ENCODE measurements at regions not wholly inside any gene's neighbourhood (a gene's known extent, or its start where the extent isn't known, plus 50 kb on each side); places are given as distances from the start of the nearest gene placed in this dataset.

DNA sequence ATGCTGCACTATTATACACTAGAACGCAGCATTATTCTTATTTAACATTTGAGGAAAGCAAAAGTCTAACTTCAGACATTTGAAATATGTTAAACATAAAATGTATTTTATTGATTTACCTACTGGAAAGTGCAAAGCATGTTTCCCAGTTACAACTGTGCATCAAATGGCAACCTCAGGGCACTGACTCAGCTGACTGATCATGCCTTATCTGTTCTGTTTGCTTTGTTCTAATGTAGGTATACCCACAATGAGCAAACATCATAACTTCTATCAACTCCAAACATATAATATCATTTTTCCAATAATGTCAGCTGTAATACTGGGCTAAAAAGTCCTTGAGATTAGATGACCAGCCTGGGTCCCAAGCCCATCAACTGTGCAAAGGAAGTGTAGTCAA, 431.0 kb downstream of the FOXG1 start:
- Histone ChIP-seq H3K9ac (replicated peaks in 1 of 4; ENCODE audit: extremely low read depth in 1 of 4, low read depth in 3 of 4, low read length in 3 of 4) (no peak overlapping the region), H3K9me3 (ENCODE audit: insufficient read depth in 2 of 2, low read depth in 1 of 2, low read length in 1 of 2) (no peaks in the 10 kb centered on the region), H2BK5ac (ENCODE audit: low read depth, low read length) (no peak overlapping the region), H3K4me2 (ENCODE audit: insufficient read depth in 1 of 2, low read depth in 2 of 2, low read length in 2 of 2) (no peak overlapping the region), H4K5ac (ENCODE audit: insufficient read length, low read depth, low read length) (no peak overlapping the region), H3K27ac (ENCODE audit: low read depth, low read length) (no peak overlapping the region), H3K18ac (ENCODE audit: extremely low read depth, low read length) (no peak overlapping the region), H3K23ac (ENCODE audit: insufficient read length) (no peak overlapping the region), H3K27me3 (replicated peaks in 1 of 4; ENCODE audit: control insufficient read depth in 3 of 4, extremely low read depth in 1 of 4, insufficient read depth in 3 of 4, low read length in 3 of 4) (peaks cover 0 to 1% (median 0%) of the 10 kb centered on the region in 4 experiments; a peak in 1 of 7 replicates), H3K4me1 (replicated peaks in 1 of 4; ENCODE audit: control insufficient read depth in 3 of 4, insufficient read depth in 4 of 4, low read length in 3 of 4) (no peaks in the 10 kb centered on the region), H3K23me2 (ENCODE audit: low read depth, low read length) (no peaks in the 10 kb centered on the region), H2BK12ac (ENCODE audit: low read depth, low read length) (no peak overlapping the region), H3K4ac (replicated peaks; ENCODE audit: insufficient read length, low read depth, low read length) (no peak overlapping the region), H4K91ac (replicated peaks; ENCODE audit: insufficient read length, low read length) (no peak overlapping the region), H2AFZ (ENCODE audit: low read length) (no peak overlapping the region), H2BK15ac (ENCODE audit: low read length) (no peak overlapping the region), H3K79me1 (ENCODE audit: low read depth, low read length) (no peaks in the 10 kb centered on the region), H4K8ac (ENCODE audit: extremely low read depth, insufficient read depth, low read length) (no peak overlapping the region), H2BK20ac (ENCODE audit: low read length) (no peak overlapping the region), H3K14ac (ENCODE audit: insufficient read length) (no peak overlapping the region), H3K36me3 (ENCODE audit: control insufficient read depth in 2 of 4, insufficient read depth in 4 of 4, low read length in 3 of 4) (no peaks in the 10 kb centered on the region), H3K79me2 (ENCODE audit: control insufficient read depth in 1 of 2, insufficient read depth in 2 of 2, low read length in 2 of 2) (no peaks in the 10 kb centered on the region), H2AK5ac (ENCODE audit: low read depth, low read length) (no peak overlapping the region), H2BK120ac (replicated peaks; ENCODE audit: low read depth, low read length) (no peak overlapping the region), H3K4me3 (ENCODE audit: extremely low read depth in 1 of 4, insufficient read depth in 2 of 4, low read depth in 3 of 4, low read length in 4 of 4) (no peak overlapping the region), H4K20me1 (replicated peaks in 1 of 2; ENCODE audit: control insufficient read depth in 1 of 2, insufficient read depth in 2 of 2, low read length in 2 of 2) (no peaks in the 10 kb centered on the region), H3K56ac (replicated peaks; ENCODE audit: insufficient read length, low read depth, low read length) (no peak overlapping the region)
- 93% methylated on average over 1 of the region's 1 CpG; no CpG with 5 or more reads in 1 of the 2 experiments for WGBS, 2 experiments (ENCODE audit: extremely low coverage in 1 of 2, insufficient coverage in 1 of 2, insufficient read length in 1 of 2, insufficient replicate concordance in 2 of 2, low coverage in 1 of 2, low lambda C conversion rate in 2 of 2, missing lambda C conversion rate in 1 of 2)
- DNase-seq (ENCODE audit: low read depth in 1 of 2, low spot score in 2 of 2) = no peak
- ChIA-PET CTCF (ENCODE audit: partially characterized antibody) (no interaction called here), POLR2A (ENCODE audit: partially characterized antibody) (no interaction called here)
- no peak for FAIRE-seq
- TF ChIP-seq SP2 (IDR thresholded peaks at IDR 0.05; ENCODE audit: low read length) (no peak), CREB1 (IDR thresholded peaks at IDR 0.05) (no peak), ASH2L (IDR thresholded peaks at IDR 0.05; ENCODE audit: low read length) (no peak), SP1 (IDR thresholded peaks at IDR 0.05; ENCODE audit: low read depth, low read length) (no peak), BCL11A (IDR thresholded peaks at IDR 0.05; ENCODE audit: low read depth in 2 of 2, low read length in 2 of 2) (no peak), JUND (IDR thresholded peaks at IDR 0.05; ENCODE audit: low read length) (no peak), RAD21 (IDR thresholded peaks at IDR 0.05 in 1 of 2, conservative IDR thresholded peaks at IDR 0.05 in 1 of 2; ENCODE audit: low read depth in 2 of 2, low read length in 2 of 2) (no peak), SIX5 (IDR thresholded peaks at IDR 0.05; ENCODE audit: low read depth, low read length) (no peak), YY1 (IDR thresholded peaks at IDR 0.05; ENCODE audit: low read depth, low read length) (no peak), BACH1 (IDR thresholded peaks at IDR 0.05; ENCODE audit: low read length) (no peak), TCF12 (IDR thresholded peaks at IDR 0.05; ENCODE audit: low read depth, low read length) (no peak), BRCA1 (IDR thresholded peaks at IDR 0.05; ENCODE audit: low read depth, low read length) (no peak)
- TF ChIP-seq, protein P1, sequence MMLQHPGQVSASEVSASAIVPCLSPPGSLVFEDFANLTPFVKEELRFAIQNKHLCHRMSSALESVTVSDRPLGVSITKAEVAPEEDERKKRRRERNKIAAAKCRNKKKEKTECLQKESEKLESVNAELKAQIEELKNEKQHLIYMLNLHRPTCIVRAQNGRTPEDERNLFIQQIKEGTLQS (IDR thresholded peaks at IDR 0.05; ENCODE audit: insufficient read depth, low read depth, low read length) = no peak
- TF ChIP-seq, protein P2, sequence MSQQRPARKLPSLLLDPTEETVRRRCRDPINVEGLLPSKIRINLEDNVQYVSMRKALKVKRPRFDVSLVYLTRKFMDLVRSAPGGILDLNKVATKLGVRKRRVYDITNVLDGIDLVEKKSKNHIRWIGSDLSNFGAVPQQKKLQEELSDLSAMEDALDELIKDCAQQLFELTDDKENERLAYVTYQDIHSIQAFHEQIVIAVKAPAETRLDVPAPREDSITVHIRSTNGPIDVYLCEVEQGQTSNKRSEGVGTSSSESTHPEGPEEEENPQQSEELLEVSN (IDR thresholded peaks at IDR 0.05) = no peak
